Transverse colon (tissue), 4 donors: ENCODE measurements at regions not wholly inside any gene's neighbourhood (a gene's known extent, or its start where the extent isn't known, plus 50 kb on each side); places are given as distances from the start of the nearest gene placed in this dataset.
"Not testable (repeated sequence)": the region's sequence is repeated elsewhere in the genome, so short reads cannot be mapped to it uniquely, and the experiment has no call there.

Source experiments
- EP300 ChIP-seq: sonication (generic); formaldehyde crosslinking; IDR thresholded peaks from one replicate; pipeline ENCODE4 v1.6.1; 2017; ENCODE audit warnings: antibody characterized with exemption, low read depth
- POLR2AphosphoS5 ChIP-seq, 3 donors: sonication (generic); formaldehyde crosslinking; IDR thresholded peaks; one replicate each; pipeline ENCODE4 v1.6.1; 2016; ENCODE audit warnings: antibody characterized with exemption in 3 of 3
- TF ChIP-seq, protein P1 (sequence below), 5 experiments: fragments of 200-600 bp in 3 of 5; fragments of 450-650 bp in 2 of 5; sonication (generic) in 3 of 5; IDR thresholded peaks; 1 replicate in 2 of 5; 2 replicates in 3 of 5; pipeline ENCODE4 v1.5.1; 2016 to 2017; ENCODE audit warnings: antibody characterized with exemption in 5 of 5, inconsistent platforms in 3 of 5, mild to moderate bottlenecking in 2 of 5, moderate library complexity in 1 of 5

DNA sequence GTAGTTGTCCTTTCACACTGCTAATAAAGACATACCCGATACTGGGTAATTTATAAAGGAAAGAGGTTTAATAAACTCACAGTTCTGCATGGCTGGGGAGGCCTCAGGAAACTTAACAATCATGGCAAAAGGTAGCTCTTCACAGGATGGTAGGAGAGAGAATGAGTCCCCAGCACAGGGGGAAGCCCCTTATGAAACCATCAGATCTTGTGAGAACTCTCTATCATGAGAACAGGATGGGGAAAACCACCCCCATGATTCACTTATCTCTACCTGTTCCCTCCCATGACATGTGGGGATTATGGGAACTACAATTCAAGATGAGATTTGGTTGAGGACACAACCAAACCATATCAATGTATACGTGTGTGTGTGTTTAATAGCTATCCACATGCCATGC is 983.1 kb downstream of the C4orf33 start:
- TF ChIP-seq, protein P1, sequence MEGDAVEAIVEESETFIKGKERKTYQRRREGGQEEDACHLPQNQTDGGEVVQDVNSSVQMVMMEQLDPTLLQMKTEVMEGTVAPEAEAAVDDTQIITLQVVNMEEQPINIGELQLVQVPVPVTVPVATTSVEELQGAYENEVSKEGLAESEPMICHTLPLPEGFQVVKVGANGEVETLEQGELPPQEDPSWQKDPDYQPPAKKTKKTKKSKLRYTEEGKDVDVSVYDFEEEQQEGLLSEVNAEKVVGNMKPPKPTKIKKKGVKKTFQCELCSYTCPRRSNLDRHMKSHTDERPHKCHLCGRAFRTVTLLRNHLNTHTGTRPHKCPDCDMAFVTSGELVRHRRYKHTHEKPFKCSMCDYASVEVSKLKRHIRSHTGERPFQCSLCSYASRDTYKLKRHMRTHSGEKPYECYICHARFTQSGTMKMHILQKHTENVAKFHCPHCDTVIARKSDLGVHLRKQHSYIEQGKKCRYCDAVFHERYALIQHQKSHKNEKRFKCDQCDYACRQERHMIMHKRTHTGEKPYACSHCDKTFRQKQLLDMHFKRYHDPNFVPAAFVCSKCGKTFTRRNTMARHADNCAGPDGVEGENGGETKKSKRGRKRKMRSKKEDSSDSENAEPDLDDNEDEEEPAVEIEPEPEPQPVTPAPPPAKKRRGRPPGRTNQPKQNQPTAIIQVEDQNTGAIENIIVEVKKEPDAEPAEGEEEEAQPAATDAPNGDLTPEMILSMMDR (IDR thresholded peaks at IDR 0.05): not testable (repeated sequence)
- TF ChIP-seq EP300; POLR2AphosphoS5 (IDR thresholded peaks at IDR 0.05): not testable (repeated sequence)
